Esophagus (tissue), 2 donors: ENCODE measurements at regions not wholly inside any gene's neighbourhood (a gene's known extent, or its start where the extent isn't known, plus 50 kb on each side); places are given as distances from the start of the nearest gene placed in this dataset.

Experiments
- H3K27ac ChIP-seq, 2 donors: one replicate each; pipeline ENCODE4 v1.5.1; 2013; ENCODE audit warnings: low read depth in 2 of 2, mild to moderate bottlenecking in 2 of 2, inconsistent platforms in 1 of 2, low read length in 1 of 2, moderate library complexity in 1 of 2
- H3K27me3 ChIP-seq, 2 donors: one replicate each; pipeline ENCODE4 v1.6.1; 2013; ENCODE audit warnings: low read length in 2 of 2, control low read depth in 1 of 2, mild to moderate bottlenecking in 1 of 2; ENCODE audit not compliant: insufficient read depth in 2 of 2, control insufficient read depth in 1 of 2
- H3K36me3 ChIP-seq, 2 donors: one replicate each; pipeline ENCODE4 v1.6.1; 2013; ENCODE audit warnings: low read length in 1 of 2; ENCODE audit not compliant: control insufficient read depth in 2 of 2, insufficient read depth in 2 of 2
- H3K4me1 ChIP-seq, 2 donors: one replicate each; pipeline ENCODE4 v1.6.1; 2013; ENCODE audit warnings: low read length in 1 of 2; ENCODE audit not compliant: control insufficient read depth in 2 of 2, insufficient read depth in 2 of 2
- H3K4me3 ChIP-seq, 2 donors: one replicate each; pipeline ENCODE4 v1.5.1; 2013; ENCODE audit warnings: low read length in 2 of 2, mild to moderate bottlenecking in 2 of 2, low read depth in 1 of 2, moderate library complexity in 1 of 2
- H3K9me3 ChIP-seq, 2 donors: one replicate each; pipeline ENCODE4 v1.6.1; 2013; ENCODE audit warnings: mild to moderate bottlenecking in 2 of 2, low read depth in 1 of 2, low read length in 1 of 2, moderate library complexity in 1 of 2; ENCODE audit not compliant: control insufficient read depth in 2 of 2, insufficient read depth in 1 of 2
- whole genome bisulfite sequencing, 2 donors: extraction: QIAGEN DNeasy Blood & Tissue Kit; methylation state at CpG; one replicate each; pipeline ENCODE4 v1.1.7; 2013; 5-methylcytosine and 5-hydroxymethylcytosine counted together
- donor health status: healthy with polysubstance abuse.
- donor health status: Bipolar disorder and iron deficiency.

DNA sequence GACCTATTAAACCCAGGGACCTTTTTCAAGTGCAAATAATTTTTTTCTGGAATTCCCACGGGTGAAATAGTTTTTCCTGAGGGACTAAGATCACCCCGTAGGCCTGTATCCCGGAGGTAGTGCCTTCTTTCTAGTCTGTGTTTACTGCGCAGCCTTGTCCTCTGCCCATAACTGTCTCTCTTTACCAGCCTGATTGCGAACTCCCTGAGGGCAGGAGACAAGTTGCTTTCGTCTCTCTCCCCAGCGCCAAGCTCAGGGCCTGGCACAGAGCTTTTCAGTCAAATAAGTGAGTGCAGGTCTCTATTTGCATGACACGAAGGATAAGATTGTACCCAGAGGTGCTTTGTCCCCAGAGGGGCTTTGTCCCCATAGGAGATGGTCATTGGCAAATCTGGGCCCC is 123.9 kb downstream of the DDX1 start:
- Histone ChIP-seq H3K36me3 (no peaks in the 10 kb centered on the region), H3K9me3 (no peaks in the 10 kb centered on the region), H3K27ac (no peak overlapping the region), H3K27me3 (no peaks in the 10 kb centered on the region), H3K4me1 (no peaks in the 10 kb centered on the region), H3K4me3 (no peak overlapping the region)
- WGBS, 2 donors = 93 to 94% methylated on average over 8 of the region's 8 CpGs

DNA sequence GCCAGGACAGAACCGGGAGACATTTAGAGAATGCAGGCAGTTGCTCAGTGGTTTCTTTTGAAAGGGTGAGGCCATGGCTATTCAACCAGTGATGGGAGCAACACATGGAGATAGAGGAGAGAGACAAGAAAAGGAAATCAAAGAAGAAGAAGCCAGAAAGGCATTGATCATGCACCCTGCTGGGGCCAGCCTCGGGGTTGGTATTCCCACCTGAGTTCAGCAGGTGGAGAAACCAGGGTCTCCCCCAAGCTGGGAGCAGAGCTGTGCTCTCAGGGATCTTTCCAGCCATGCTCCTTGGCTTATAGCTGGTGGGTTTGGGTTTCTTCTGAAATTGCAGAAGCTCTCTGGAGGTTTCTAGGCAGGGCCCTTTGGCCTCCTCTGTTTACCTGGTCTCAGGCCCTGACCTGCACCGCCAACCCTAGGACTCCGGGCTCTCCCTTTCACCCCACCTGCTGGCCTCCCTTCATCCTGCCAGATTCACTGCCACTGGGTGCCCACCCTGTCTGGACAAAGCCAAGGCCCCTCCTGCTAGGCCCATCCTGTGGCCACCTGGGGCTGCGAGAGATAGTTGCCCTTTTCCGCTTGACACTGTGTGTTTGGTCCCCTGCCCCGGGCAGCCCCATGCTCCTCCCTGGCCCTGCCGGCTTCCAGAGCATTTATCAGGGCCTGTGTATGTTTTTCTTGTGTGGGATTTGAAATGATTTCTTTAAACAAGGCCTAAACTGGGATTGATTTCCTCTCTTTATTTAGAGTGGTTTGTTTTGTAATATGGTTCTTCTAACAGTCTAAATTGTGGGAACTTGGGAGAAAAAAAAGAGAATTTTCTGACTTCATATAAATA is 126.7 kb downstream of the DDX1 start:
- H3K4me1 ChIP-seq = no peaks in the 10 kb centered on the region
- no peak overlapping the region for H3K27ac ChIP-seq
- no peak overlapping the region for H3K4me3 ChIP-seq
- no peaks in the 10 kb centered on the region for H3K9me3 ChIP-seq
- no peaks in the 10 kb centered on the region for H3K36me3 ChIP-seq
- WGBS, 2 donors = 76 to 77% methylated on average over 8 of the region's 8 CpGs
- H3K27me3 ChIP-seq = no peaks in the 10 kb centered on the region

DNA sequence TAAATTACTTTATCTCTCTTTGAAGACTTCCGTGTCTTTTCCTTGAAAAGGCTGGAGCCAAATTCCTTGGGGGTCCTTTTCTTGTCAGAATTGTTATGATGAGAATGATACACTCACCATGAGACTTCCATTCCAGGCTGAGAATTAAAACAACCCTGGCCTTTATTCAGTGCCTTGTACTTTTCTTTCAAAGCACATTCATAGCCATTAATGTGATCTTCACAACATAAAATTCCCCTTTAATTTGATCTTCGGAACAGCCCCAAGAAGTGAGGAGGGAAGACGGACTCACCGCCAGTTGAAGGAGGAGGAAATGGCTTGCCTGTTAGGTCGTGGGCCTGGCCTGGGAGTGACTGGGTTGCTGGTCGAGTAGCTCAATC is 127.3 kb downstream of the DDX1 start:
- no peaks in the 10 kb centered on the region for H3K9me3 ChIP-seq
- no peak overlapping the region for H3K4me3 ChIP-seq
- H3K36me3 ChIP-seq = no peaks in the 10 kb centered on the region
- H3K27ac ChIP-seq = no peak overlapping the region
- no peaks in the 10 kb centered on the region for H3K4me1 ChIP-seq
- 73 to 76% methylated on average over 6 of the region's 6 CpGs for WGBS, 2 donors
- H3K27me3 ChIP-seq = no peaks in the 10 kb centered on the region

DNA sequence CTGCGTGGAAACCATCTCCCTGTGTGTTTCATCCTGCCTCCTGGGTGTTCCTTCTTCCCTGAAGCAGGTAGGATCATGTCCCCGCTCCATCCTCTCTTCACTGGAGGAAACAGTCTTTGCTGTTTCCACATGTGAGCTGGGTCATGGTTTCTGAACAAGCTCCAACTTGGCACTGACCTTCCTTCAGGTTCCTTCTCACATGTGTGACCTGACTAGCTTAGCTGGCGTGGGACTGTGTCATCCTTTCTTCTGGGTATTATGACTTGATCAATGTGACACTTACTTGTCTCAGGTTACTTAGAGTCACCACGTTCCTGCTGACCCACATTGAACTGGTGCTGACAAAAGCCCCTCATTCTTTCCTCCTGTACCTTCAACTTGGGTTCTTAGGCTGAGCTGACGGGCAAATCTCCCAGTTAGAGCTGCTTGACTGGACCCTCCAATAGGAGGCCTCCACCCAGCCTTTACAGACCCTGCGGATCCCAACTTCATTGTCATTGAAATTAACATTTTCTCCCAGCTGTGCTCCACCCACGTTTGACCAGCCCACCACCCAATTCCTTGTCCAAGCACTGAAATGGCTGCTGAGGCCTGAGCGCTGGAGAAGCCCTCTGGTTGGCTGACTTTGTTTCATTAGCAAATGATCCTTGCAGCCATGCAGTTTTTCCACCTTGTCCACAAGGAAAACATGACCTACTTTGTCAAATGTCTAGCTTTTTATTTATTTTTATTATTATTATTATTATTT is 128.1 kb downstream of the DDX1 start:
- H3K4me1 ChIP-seq = no peaks in the 10 kb centered on the region
- no peaks in the 10 kb centered on the region for H3K36me3 ChIP-seq
- H3K27ac ChIP-seq = no peak overlapping the region
- H3K4me3 ChIP-seq = no peak overlapping the region
- 77 to 86% methylated on average over 8 of the region's 8 CpGs for WGBS, 2 donors
- no peaks in the 10 kb centered on the region for H3K27me3 ChIP-seq
- H3K9me3 ChIP-seq = no peaks in the 10 kb centered on the region

DNA sequence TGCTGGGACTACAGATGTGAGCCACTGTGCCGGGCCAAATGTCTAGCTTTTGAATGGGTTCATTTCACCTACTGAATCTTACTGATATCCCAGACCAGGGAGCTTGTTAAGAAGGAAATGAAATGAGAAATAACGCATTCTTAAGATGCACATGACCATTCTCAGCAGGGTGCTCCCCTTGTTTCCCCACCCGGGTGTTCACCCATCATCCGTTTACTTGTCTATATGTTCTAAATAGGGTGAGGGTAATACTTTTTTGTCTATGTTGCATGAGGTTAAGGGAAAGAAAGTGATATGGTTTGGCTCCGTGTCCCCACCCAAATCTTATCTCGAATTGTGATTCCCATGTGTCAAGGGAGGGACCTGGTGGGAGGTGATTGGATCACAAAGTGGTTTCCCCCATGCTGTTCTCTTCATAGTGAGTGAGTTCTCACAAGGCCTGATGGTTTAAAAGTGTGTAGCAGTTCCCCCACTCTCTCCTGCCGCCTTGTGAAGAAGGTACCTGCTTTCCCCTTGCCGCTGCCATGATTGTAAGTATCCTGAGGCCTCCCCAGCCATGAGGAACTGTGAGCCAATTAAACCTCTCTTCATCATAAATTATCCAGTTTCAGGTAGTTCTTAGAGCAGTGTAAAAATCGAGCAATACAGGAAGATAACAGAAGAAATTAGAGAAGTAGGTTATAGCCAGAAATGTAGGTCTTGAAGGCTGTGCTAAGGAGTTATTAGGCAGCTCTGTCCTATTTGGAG is 129.1 kb downstream of the DDX1 start:
- Histone ChIP-seq H3K4me1 (no peaks in the 10 kb centered on the region), H3K27me3 (no peaks in the 10 kb centered on the region), H3K27ac (no peak overlapping the region), H3K36me3 (no peaks in the 10 kb centered on the region), H3K4me3 (no peak overlapping the region), H3K9me3 (no peaks in the 10 kb centered on the region)
- WGBS, 2 donors = 92 to 94% methylated on average over 9 of the region's 9 CpGs

DNA sequence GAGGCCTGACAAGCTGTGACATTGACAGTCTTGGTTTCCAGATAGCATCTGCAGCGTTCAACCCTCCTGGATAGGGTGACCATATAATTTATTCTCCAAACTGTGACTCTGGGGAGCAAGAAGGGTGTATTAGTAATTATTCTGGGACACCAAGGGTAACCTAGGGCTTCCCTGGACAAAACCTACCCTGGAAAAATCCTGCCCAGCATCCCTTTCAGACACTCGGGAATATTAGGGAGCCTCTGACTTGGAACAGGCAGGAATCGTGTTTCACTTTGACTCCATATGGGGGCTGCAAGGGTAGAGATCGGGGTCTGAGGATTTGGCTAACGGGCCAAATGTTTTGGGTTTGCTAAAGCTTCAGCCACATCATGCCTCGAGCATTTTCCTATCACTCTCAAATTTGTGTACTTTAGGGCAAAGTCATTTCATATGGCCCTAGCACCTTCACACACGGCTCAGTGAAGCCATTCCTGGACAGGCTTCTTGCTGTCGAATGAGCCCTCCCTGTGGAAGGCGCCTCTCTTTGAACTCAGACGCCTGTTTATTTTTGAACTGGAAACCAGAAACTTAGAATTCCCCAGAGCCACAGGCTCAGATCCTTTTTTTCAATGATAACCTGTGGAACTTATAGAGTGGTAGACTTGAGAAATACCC is 129.9 kb downstream of the DDX1 start:
- 85 to 90% methylated on average over 10 of the region's 10 CpGs for WGBS, 2 donors
- Histone ChIP-seq H3K27me3 (no peaks in the 10 kb centered on the region), H3K4me3 (no peak overlapping the region), H3K4me1 (no peaks in the 10 kb centered on the region), H3K9me3 (no peaks in the 10 kb centered on the region), H3K36me3 (no peaks in the 10 kb centered on the region), H3K27ac (no peak overlapping the region)

DNA sequence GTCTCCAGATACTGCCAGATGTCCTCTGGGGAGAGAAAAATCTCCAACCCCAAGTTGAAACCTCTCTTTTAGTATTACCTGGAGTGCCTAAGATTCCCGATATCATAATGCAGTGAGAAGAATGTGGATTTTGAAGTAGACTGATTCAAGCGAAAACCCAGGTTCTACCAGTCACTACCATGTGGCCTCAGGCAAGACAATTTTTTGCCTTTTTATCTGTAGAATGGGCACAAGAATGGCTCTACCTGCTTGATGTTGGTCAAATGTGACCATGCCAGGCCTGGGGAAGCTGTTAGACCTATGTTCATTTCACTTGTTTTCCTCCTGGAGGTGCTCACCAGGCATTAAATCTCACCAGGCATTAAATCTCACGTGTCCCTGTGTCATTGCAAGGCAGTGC is 131.3 kb downstream of the DDX1 start:
- Histone ChIP-seq H3K27ac (no peak overlapping the region), H3K4me3 (no peak overlapping the region), H3K36me3 (no peaks in the 10 kb centered on the region), H3K9me3 (no peaks in the 10 kb centered on the region), H3K27me3 (no peaks in the 10 kb centered on the region), H3K4me1 (no peaks in the 10 kb centered on the region)
- 94 to 95% methylated on average over 3 of the region's 3 CpGs for WGBS, 2 donors

DNA sequence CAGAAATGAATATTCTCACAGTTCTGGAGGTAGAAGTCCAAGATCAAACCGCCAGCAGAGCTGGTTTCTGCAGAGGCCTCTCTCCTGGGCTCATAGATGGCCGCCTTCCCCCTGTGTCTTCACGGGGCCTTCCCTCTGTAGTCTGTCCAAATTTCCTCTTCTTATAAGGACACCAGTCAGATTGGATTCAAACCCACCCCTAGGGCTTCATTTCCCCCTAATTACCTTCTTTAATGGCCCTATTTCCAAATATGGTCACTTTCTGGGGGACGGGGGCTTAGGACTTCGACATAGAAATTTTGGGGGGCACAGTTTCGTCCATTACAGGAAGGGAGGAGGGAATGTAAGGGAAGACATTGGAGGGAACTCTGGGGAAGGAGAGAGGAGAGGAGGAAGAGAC is 132.6 kb downstream of the DDX1 start:
- no peaks in the 10 kb centered on the region for H3K27me3 ChIP-seq
- no peak overlapping the region for H3K27ac ChIP-seq
- 83 to 85% methylated on average over 6 of the region's 6 CpGs for WGBS, 2 donors
- H3K9me3 ChIP-seq = no peaks in the 10 kb centered on the region
- H3K4me1 ChIP-seq = no peaks in the 10 kb centered on the region
- H3K4me3 ChIP-seq = no peak overlapping the region
- H3K36me3 ChIP-seq = no peaks in the 10 kb centered on the region

DNA sequence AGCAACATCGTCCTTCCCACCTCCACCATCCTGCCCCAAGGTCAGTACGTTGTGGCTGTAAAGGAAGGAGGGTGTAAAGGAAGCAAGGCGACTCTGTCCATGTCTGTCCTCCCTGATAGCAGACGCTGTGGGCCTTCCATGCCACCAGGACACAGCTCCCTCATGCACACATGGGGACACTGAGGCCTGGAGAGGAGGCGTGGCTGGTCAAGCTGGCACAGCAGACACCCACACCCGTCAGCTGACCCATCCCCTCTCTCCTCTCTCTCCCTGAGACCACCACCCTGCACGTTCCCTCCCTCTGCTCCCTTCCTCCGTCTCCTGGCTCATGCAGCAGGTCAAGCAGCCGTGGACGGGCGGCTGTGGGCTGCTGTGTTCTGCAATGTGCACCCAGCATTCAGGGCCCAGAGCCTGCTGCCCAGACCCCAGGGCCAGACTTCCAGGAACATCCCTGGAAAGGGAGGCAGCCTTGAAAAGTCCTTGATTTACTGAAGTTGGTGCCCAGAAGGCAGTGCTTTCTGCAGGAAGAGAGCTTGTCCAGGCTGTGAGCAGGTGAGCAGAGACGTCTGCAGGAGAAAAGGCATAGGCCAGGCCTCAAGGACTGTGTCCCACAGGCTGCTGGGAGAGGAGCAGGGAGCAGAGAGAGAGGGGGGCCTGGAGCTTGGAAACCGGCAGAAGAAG is 133.6 kb downstream of the DDX1 start:
- Histone ChIP-seq H3K4me1 (peaks cover 0 to under 1% of the 10 kb centered on the region in 2 donors), H3K36me3 (no peaks in the 10 kb centered on the region), H3K27me3 (no peaks in the 10 kb centered on the region), H3K9me3 (no peaks in the 10 kb centered on the region), H3K27ac (no peak overlapping the region), H3K4me3 (no peak overlapping the region)
- 85 to 87% methylated on average over 12 to 13 of the region's 13 CpGs for WGBS, 2 donors
